SK-N-SH (cell line): ENCODE measurements at regions not wholly inside any gene's neighbourhood (a gene's known extent, or its start where the extent isn't known, plus 50 kb on each side); places are given as distances from the start of the nearest gene placed in this dataset.

Source experiments
- CTCF ChIA-PET: fragments of 300-600, 350-600 bp; formaldehyde crosslinking; extraction: SDS; loops from one replicate; lab custom pipeline; 2021; lab: Yijun Ruan, JAX
- POLR2A ChIA-PET: fragments of 350-600 bp; sonication (Branson Sonifier 250); formaldehyde crosslinking; extraction: SDS; loops from one replicate; lab custom pipeline; 2020; ENCODE audit warnings: antibody characterized with exemption, inconsistent platforms; lab: Yijun Ruan, JAX
- DNase-seq: peaks from one replicate; pipeline ENCODE4 v3.0.0; 2012
- H2AFZ ChIP-seq: fragments of 200-600 bp; sonication (generic); 2 replicates; pipeline ENCODE4 v1.8.1; 2016; ENCODE audit warnings: antibody characterized with exemption, mild to moderate bottlenecking, low read depth
- H3F3A ChIP-seq: fragments of 200-600 bp; sonication (generic); replicated peaks from 2 replicates; pipeline ENCODE3; 2016; ENCODE audit warnings: antibody characterized with exemption, mild to moderate bottlenecking; ENCODE audit not compliant: insufficient read depth
- H3K27ac ChIP-seq, 2 experiments: fragments of 200-500 bp in 1 of 2; fragments of 200-600 bp in 1 of 2; sonication (Bioruptor generic) in 1 of 2; sonication (generic), shearing (Covaris generic) in 1 of 2; 2 replicates each; pipeline versions ENCODE4 v1.5.1 to v1.6.1; 2014 to 2016; ENCODE audit warnings: low read depth in 2 of 2, inconsistent platforms in 1 of 2, low read length in 1 of 2, mild to moderate bottlenecking in 1 of 2, mixed read lengths in 1 of 2
- H3K27me3 ChIP-seq: fragments of 200-600 bp; sonication (generic), shearing (Covaris generic); 2 replicates; pipeline ENCODE4 v1.6.1; 2016; ENCODE audit warnings: mixed run types; ENCODE audit not compliant: insufficient read depth
- H3K36me3 ChIP-seq, 2 experiments: fragments of 200-500 bp in 1 of 2; fragments of 200-600 bp in 1 of 2; sonication (Bioruptor generic) in 1 of 2; sonication (generic) in 1 of 2; replicated peaks in 1 of 2; 2 replicates each; pipeline versions ENCODE3 to v1.5.1; 2014 to 2016; ENCODE audit warnings: low read length in 1 of 2, mild to moderate bottlenecking in 1 of 2; ENCODE audit not compliant: insufficient read depth in 2 of 2, control insufficient read depth in 1 of 2
- H3K4me1 ChIP-seq, 2 experiments: fragments of 200-500 bp in 1 of 2; fragments of 200-600 bp in 1 of 2; sonication (Bioruptor generic) in 1 of 2; sonication (generic), shearing (Covaris generic) in 1 of 2; 2 replicates each; pipeline versions ENCODE4 v1.5.1 to v1.6.1; 2014 to 2016; ENCODE audit warnings: low read depth in 1 of 2, low read length in 1 of 2, mixed run types in 1 of 2; ENCODE audit not compliant: insufficient read depth in 2 of 2, control insufficient read depth in 1 of 2
- H3K4me2 ChIP-seq: fragments of 200-600 bp; sonication (generic), shearing (Covaris generic); 2 replicates; pipeline ENCODE4 v1.6.1; 2017; ENCODE audit warnings: mixed run types
- H3K4me3 ChIP-seq, 2 experiments: fragments of 200-500 bp in 1 of 2; fragments of 200-600 bp in 1 of 2; sonication (Bioruptor generic) in 1 of 2; sonication (generic), shearing (Covaris generic) in 1 of 2; 2 replicates each; pipeline versions ENCODE4 v1.5.1 to v1.8.1; 2014 to 2016; ENCODE audit warnings: low read depth in 2 of 2, inconsistent platforms in 1 of 2, low read length in 1 of 2, mild to moderate bottlenecking in 1 of 2, mixed read lengths in 1 of 2, moderate library complexity in 1 of 2
- H3K79me2 ChIP-seq: fragments of 200-600 bp; sonication (generic); 2 replicates; pipeline ENCODE4 v1.8.1; 2017; ENCODE audit warnings: mild to moderate bottlenecking; ENCODE audit not compliant: insufficient read depth
- H3K9ac ChIP-seq: fragments of 200-600 bp; sonication (generic); 2 replicates; pipeline ENCODE4 v1.6.1; 2017; ENCODE audit warnings: mixed run types
- H3K9me2 ChIP-seq: fragments of 200-600 bp; sonication (generic); 2 replicates; pipeline ENCODE4 v1.6.1; 2017; ENCODE audit warnings: mixed run types
- H3K9me3 ChIP-seq: fragments of 200-600 bp; sonication (generic); 2 replicates; pipeline ENCODE4 v1.6.1; 2017; ENCODE audit warnings: mixed run types, mild to moderate bottlenecking, moderate library complexity
- H4K20me1 ChIP-seq: fragments of 200-600 bp; sonication (generic); 2 replicates; pipeline ENCODE4 v1.6.1; 2017; ENCODE audit warnings: mild to moderate bottlenecking, mixed run types; ENCODE audit not compliant: insufficient read depth
- CHD2 ChIP-seq: fragments of 150-350 bp; IDR thresholded peaks from 2 replicates; pipeline ENCODE4 v1.6.1; 2018; ENCODE audit warnings: low read length; ENCODE audit not compliant: partially characterized antibody
- ELF1 ChIP-seq: IDR thresholded peaks from 2 replicates; pipeline ENCODE4 v1.4.0; 2012
- EP300 ChIP-seq, 2 experiments: IDR thresholded peaks; 2 replicates each; pipeline versions ENCODE4 v1.4.0 to v1.6.1; 2012; ENCODE audit warnings: borderline replicate concordance in 1 of 2, low read depth in 1 of 2, low read length in 1 of 2
- FOXJ3 ChIP-seq: sonication (generic); formaldehyde crosslinking; IDR thresholded peaks from 2 replicates; pipeline ENCODE4 v1.5.1; 2020; ENCODE audit warnings: mild to moderate bottlenecking, missing genetic modification reagents
- FOXM1 ChIP-seq: IDR thresholded peaks from 2 replicates; pipeline ENCODE4 v1.4.0; 2012; ENCODE audit warnings: low read depth, mild to moderate bottlenecking
- JUND ChIP-seq: IDR thresholded peaks from 2 replicates; pipeline ENCODE4 v1.4.0; 2012
- MAX ChIP-seq: IDR thresholded peaks from 2 replicates; pipeline ENCODE4 v1.4.0; 2012; ENCODE audit warnings: low read depth
- MEF2A ChIP-seq: IDR thresholded peaks from 2 replicates; pipeline ENCODE4 v1.4.0; 2012; ENCODE audit warnings: low read depth, borderline replicate concordance
- MXI1 ChIP-seq: IDR thresholded peaks from 2 replicates; pipeline ENCODE4 v1.6.1; 2012; ENCODE audit warnings: mild to moderate bottlenecking, low read depth, low read length, improper control_type of control experiment
- NRF1 ChIP-seq: IDR thresholded peaks from 2 replicates; pipeline ENCODE4 v1.6.1; 2012; ENCODE audit warnings: low read depth, mild to moderate bottlenecking, low read length
- POLR2AphosphoS5 ChIP-seq: IDR thresholded peaks from 2 replicates; pipeline ENCODE4 v1.6.1; 2012; ENCODE audit warnings: low read depth, low read length
- REST ChIP-seq: IDR thresholded peaks from 2 replicates; pipeline ENCODE4 v1.6.1; 2012; ENCODE audit warnings: mild to moderate bottlenecking, low read depth, low read length, moderate library complexity
- RXRA ChIP-seq: IDR thresholded peaks from 2 replicates; pipeline ENCODE4 v1.4.0; 2012; ENCODE audit warnings: low read depth, mild to moderate bottlenecking, borderline replicate concordance
- SIN3A ChIP-seq: IDR thresholded peaks from 2 replicates; pipeline ENCODE4 v1.6.1; 2012; ENCODE audit warnings: low read depth, mild to moderate bottlenecking, low read length, moderate library complexity, borderline replicate concordance
- TCF12 ChIP-seq: IDR thresholded peaks from 2 replicates; pipeline ENCODE4 v1.4.0; 2012
- TEAD4 ChIP-seq: IDR thresholded peaks from 2 replicates; pipeline ENCODE4 v1.4.0; 2012; ENCODE audit warnings: mild to moderate bottlenecking, borderline replicate concordance; ENCODE audit not compliant: insufficient read depth
- ZBTB33 ChIP-seq: IDR thresholded peaks from 2 replicates; pipeline ENCODE4 v1.4.0; 2012; ENCODE audit warnings: low read depth, borderline replicate concordance
- WGBS: methylation state at CpG from one replicate; pipeline ENCODE4 v1.1.6; 2017; ENCODE audit warnings: low lambda C conversion rate; 5-methylcytosine and 5-hydroxymethylcytosine counted together
- TF ChIP-seq, protein P1 (sequence below): fragments of 150-350 bp; IDR thresholded peaks from 2 replicates; pipeline ENCODE4 v1.6.1; 2016; ENCODE audit warnings: mild to moderate bottlenecking, low read depth, low read length
- TF ChIP-seq, protein P2 (sequence below): fragments of 150-350 bp; IDR thresholded peaks from 2 replicates; pipeline ENCODE4 v1.6.1; 2017; ENCODE audit warnings: antibody characterized with exemption, low read length, low read depth, borderline replicate concordance

DNA sequence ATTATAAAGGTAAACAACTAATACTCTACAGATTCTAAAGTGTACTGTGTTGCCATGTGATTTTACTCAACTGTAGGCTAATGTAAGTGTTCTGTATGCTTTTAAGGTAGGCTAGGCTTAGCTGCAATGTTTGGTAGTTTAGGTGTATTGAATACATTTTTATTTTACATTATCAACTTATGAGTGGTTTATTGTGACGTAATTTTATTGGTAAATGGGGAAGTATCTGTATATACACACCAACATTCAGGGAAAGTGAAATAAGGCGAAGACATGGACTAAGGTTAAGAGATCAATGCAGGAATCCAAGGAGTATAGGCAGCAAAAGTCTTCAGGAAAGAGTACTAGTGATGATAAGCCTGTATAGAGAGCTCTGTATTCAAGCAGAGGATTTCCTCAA, 365.8 kb upstream of the MGAT4C start:
- 28% methylated on average over 2 of the region's 2 CpGs for WGBS
- H3K79me2 ChIP-seq = no peaks in the 10 kb centered on the region
- no peak overlapping the region for H3K4me2 ChIP-seq
- H3K9ac ChIP-seq = no peak overlapping the region
- H3F3A ChIP-seq = no peaks in the 10 kb centered on the region
- no peaks in the 10 kb centered on the region for H3K9me2 ChIP-seq
- no peak overlapping the region for H3K27ac ChIP-seq
- POLR2A ChIA-PET = no interaction called here
- no peaks in the 10 kb centered on the region for H3K36me3 ChIP-seq
- H3K9me3 ChIP-seq = 0 out of 2 replicates have a peak, but pooled peaks cover 9% of the 10 kb centered on the region
- no peak overlapping the region for H3K4me3 ChIP-seq
- no peaks in the 10 kb centered on the region for H3K4me1 ChIP-seq
- H2AFZ ChIP-seq = no peak overlapping the region
- H4K20me1 ChIP-seq = no peaks in the 10 kb centered on the region
- TF ChIP-seq MAX (no peak), ELF1 (no peak), TCF12 (no peak), NRF1 (no peak), JUND (no peak), FOXM1 (no peak), RXRA (no peak), CHD2 (no peak), MXI1 (no peak), MEF2A (no peak), REST (no peak), ZBTB33 (no peak), TEAD4 (no peak), FOXJ3 (CRISPR knock-in tag) (no peak), SIN3A (no peak), EP300 (IDR thresholded peaks at IDR 0.05; ENCODE audit: borderline replicate concordance in 1 of 2, low read depth in 1 of 2, low read length in 1 of 2) (no peak), POLR2AphosphoS5 (no peak)
- TF ChIP-seq, protein P1, sequence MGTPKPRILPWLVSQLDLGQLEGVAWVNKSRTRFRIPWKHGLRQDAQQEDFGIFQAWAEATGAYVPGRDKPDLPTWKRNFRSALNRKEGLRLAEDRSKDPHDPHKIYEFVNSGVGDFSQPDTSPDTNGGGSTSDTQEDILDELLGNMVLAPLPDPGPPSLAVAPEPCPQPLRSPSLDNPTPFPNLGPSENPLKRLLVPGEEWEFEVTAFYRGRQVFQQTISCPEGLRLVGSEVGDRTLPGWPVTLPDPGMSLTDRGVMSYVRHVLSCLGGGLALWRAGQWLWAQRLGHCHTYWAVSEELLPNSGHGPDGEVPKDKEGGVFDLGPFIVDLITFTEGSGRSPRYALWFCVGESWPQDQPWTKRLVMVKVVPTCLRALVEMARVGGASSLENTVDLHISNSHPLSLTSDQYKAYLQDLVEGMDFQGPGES = no peak
- TF ChIP-seq, protein P2, sequence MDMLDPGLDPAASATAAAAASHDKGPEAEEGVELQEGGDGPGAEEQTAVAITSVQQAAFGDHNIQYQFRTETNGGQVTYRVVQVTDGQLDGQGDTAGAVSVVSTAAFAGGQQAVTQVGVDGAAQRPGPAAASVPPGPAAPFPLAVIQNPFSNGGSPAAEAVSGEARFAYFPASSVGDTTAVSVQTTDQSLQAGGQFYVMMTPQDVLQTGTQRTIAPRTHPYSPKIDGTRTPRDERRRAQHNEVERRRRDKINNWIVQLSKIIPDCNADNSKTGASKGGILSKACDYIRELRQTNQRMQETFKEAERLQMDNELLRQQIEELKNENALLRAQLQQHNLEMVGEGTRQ = no peak
- DNase-seq = no peak
- CTCF ChIA-PET = interaction anchor here (1.0 to 2.1 kb wide), 2 partner anchors 25 to 379 kb away, joined by 3 to 5 read pairs; no protein-coding TSS in a partner anchor
- no peaks in the 10 kb centered on the region for H3K27me3 ChIP-seq
